ENCODE measurements at regions not wholly inside any gene's neighbourhood (a gene's known extent, or its start where the extent isn't known, plus 50 kb on each side); places are given as distances from the start of the nearest gene placed in this dataset.

GRCh38 chr5:114176356-114176755 is 185.5 kb upstream of the KCNN2 start:
- Histone ChIP-seq H3K27me3 (no peaks in the 10 kb centered on the region), H3K27ac (no peak overlapping the region), H3K4me3 (no peak overlapping the region), H3K9me3 (replicated peaks in 1 of 3) (peaks cover 0 to 6% (median 0%) of the 10 kb centered on the region in 3 donors), H3K36me3 (replicated peaks in 1 of 2) (no peaks in the 10 kb centered on the region), H3K4me1 (replicated peaks in 1 of 2) (no peaks in the 10 kb centered on the region)
- no peak for DNase-seq
- TF ChIP-seq, protein P1, sequence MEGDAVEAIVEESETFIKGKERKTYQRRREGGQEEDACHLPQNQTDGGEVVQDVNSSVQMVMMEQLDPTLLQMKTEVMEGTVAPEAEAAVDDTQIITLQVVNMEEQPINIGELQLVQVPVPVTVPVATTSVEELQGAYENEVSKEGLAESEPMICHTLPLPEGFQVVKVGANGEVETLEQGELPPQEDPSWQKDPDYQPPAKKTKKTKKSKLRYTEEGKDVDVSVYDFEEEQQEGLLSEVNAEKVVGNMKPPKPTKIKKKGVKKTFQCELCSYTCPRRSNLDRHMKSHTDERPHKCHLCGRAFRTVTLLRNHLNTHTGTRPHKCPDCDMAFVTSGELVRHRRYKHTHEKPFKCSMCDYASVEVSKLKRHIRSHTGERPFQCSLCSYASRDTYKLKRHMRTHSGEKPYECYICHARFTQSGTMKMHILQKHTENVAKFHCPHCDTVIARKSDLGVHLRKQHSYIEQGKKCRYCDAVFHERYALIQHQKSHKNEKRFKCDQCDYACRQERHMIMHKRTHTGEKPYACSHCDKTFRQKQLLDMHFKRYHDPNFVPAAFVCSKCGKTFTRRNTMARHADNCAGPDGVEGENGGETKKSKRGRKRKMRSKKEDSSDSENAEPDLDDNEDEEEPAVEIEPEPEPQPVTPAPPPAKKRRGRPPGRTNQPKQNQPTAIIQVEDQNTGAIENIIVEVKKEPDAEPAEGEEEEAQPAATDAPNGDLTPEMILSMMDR (IDR thresholded peaks at IDR 0.05): no peak
- no peak for TF ChIP-seq POLR2A (IDR thresholded peaks at IDR 0.05)
- intact Hi-C loops (cut with DNase I): no loop called here

DNA sequence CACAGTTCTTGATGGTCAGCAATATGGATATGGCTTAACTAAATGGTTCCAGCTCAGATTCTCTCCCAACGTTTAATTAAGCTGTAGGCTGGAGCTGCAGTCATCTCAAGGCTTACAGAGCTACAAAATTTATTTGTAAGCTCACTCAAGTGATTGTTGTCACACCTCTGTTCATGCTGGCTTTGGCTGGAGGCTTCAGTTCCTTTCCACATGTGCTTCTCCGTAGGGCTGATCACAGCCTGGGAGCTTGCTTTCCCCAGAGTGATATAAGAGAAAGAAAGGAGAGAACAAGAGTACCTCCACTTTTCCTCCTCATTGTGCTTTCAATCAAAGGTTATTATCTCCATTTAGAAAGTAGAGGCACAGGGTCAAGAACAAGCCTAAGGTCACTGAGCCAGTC is 182.7 kb upstream of the KCNN2 start:
- Histone ChIP-seq H3K4me3 (no peak overlapping the region), H3K36me3 (replicated peaks in 1 of 2) (no peaks in the 10 kb centered on the region), H3K9me3 (replicated peaks in 1 of 3) (no peaks in the 10 kb centered on the region), H3K27me3 (no peaks in the 10 kb centered on the region), H3K4me1 (replicated peaks in 1 of 2) (no peaks in the 10 kb centered on the region), H3K27ac (no peak overlapping the region)
- intact Hi-C loops (cut with DNase I): no loop called here
- no peak for DNase-seq
- WGBS, 4 donors: 67 to 73% (median 70%) methylated on average over 2 of the region's 2 CpGs
- TF ChIP-seq POLR2A (IDR thresholded peaks at IDR 0.05): no peak
- TF ChIP-seq, protein P1 (IDR thresholded peaks at IDR 0.05): no peak

GRCh38 chr5:114184006-114184405 is 177.9 kb upstream of the KCNN2 start:
- no peak for DNase-seq
- intact Hi-C loops (cut with DNase I): no loop called here
- no peak overlapping the region for H3K4me3 ChIP-seq
- no peaks in the 10 kb centered on the region for H3K4me1 ChIP-seq (replicated peaks in 1 of 2)
- no peaks in the 10 kb centered on the region for H3K36me3 ChIP-seq (replicated peaks in 1 of 2)
- no peaks in the 10 kb centered on the region for H3K9me3 ChIP-seq (replicated peaks in 1 of 3)
- 57 to 74% (median 59%) methylated on average over 1 of the region's 1 CpG for WGBS, 4 donors
- H3K27ac ChIP-seq: no peak overlapping the region
- H3K27me3 ChIP-seq: no peaks in the 10 kb centered on the region
- TF ChIP-seq, protein P1 (IDR thresholded peaks at IDR 0.05): no peak
- no peak for TF ChIP-seq POLR2A (IDR thresholded peaks at IDR 0.05)

DNA sequence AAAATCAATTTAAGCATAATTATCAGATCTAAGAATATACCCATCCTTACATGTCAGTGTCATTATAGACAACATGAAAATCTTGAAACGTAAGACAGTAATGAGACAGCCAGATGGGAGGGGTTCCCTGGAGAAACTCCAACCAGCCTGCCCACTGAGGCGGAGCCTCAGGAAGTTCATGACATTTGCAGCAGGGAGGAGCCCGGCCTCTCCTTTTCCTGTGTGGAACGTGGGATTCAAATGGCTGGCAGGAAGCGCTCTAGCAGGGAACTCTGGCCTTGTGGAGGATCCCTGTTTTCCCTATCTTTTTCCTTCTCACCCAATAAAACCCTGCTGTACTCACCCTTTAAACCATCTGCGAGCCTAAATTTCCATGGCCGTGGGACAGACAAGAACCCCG is 176.6 kb upstream of the KCNN2 start:
- H3K27me3 ChIP-seq: no peaks in the 10 kb centered on the region
- H3K9me3 ChIP-seq (replicated peaks in 1 of 3): no peaks in the 10 kb centered on the region
- 65 to 79% (median 73%) methylated on average over 8 of the region's 8 CpGs for WGBS, 4 donors
- TF ChIP-seq, protein P1 (IDR thresholded peaks at IDR 0.05): no peak
- no peak for TF ChIP-seq POLR2A (IDR thresholded peaks at IDR 0.05)
- peak in 3 of 7 donors; percentile 12 to 39 (median 22) for DNase-seq
- H3K36me3 ChIP-seq (replicated peaks in 1 of 2): no peaks in the 10 kb centered on the region
- H3K27ac ChIP-seq: peak overlapping the region in 1 of 5 donors; percentile 14
- no peaks in the 10 kb centered on the region for H3K4me1 ChIP-seq (replicated peaks in 1 of 2)
- intact Hi-C loops (cut with DNase I): no loop called here
- H3K4me3 ChIP-seq: no peak overlapping the region
